HFF-Myc (cell line): ENCODE measurements at regions not wholly inside any gene's neighbourhood (a gene's known extent, or its start where the extent isn't known, plus 50 kb on each side); places are given as distances from the start of the nearest gene placed in this dataset.

Experiments used
- DNase-seq: peaks from one replicate; pipeline ENCODE4 v3.0.0-alpha.2; 2011; ENCODE audit warnings: low read depth; ENCODE audit errors: extremely low read depth
- H3K4me3 ChIP-seq: replicated peaks from 2 replicates; pipeline ENCODE4 v1.5.1; 2011; ENCODE audit warnings: low read depth, mild to moderate bottlenecking, control low read depth, low read length
- TF ChIP-seq, protein P1 (sequence below): IDR thresholded peaks from 2 replicates; pipeline ENCODE4 v1.5.1; 2012; ENCODE audit warnings: mild to moderate bottlenecking, low read depth, low read length, control low read depth; ENCODE audit errors: missing control alignments

DNA sequence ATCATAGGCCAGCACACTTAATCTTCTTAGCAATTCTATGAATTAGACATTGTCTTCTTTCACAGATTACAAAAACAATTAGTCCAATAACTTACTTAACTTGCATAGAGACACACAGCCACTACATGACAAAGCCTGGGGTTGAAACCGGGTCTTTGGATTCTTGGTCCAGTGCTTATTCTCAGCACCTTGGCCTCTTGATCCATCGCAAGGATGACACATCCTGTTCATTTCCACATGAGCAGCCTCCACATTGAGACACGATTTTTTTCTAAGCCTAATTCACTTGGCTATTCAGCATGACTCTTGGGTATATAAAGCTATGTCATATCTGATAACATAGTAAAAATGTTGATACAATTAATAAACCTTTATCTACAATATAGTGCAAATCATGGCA is 221.0 kb upstream of the FOXD3 start:
- DNase-seq = no peak

DNA sequence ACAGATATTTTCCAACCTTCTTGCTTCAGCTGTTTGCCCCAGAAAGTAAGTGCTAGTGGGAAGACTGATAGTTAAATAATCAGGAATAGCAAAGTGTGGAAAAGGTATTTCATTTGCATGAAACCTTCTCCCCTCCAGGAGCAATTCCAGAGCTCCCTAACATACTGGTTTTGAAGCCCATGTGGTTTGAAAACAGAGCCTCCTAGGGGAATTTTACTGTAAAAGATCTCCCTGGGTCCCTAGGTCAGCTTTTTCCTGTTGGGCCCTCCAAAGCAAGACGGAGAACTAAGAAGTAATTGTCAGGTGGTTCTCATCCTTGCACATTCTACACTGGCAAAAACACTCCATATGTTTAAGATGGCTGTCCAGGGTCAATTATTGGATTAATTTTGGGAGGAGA is 218.7 kb upstream of the FOXD3 start:
- H3K4me3 ChIP-seq = no peak overlapping the region
- TF ChIP-seq, protein P1, sequence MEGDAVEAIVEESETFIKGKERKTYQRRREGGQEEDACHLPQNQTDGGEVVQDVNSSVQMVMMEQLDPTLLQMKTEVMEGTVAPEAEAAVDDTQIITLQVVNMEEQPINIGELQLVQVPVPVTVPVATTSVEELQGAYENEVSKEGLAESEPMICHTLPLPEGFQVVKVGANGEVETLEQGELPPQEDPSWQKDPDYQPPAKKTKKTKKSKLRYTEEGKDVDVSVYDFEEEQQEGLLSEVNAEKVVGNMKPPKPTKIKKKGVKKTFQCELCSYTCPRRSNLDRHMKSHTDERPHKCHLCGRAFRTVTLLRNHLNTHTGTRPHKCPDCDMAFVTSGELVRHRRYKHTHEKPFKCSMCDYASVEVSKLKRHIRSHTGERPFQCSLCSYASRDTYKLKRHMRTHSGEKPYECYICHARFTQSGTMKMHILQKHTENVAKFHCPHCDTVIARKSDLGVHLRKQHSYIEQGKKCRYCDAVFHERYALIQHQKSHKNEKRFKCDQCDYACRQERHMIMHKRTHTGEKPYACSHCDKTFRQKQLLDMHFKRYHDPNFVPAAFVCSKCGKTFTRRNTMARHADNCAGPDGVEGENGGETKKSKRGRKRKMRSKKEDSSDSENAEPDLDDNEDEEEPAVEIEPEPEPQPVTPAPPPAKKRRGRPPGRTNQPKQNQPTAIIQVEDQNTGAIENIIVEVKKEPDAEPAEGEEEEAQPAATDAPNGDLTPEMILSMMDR = no peak
- DNase-seq = no peak

More for the DNA sequence above, 221.0 kb upstream of the FOXD3 start:
- TF ChIP-seq, protein P1 = no peak
- no peak overlapping the region for H3K4me3 ChIP-seq

DNA sequence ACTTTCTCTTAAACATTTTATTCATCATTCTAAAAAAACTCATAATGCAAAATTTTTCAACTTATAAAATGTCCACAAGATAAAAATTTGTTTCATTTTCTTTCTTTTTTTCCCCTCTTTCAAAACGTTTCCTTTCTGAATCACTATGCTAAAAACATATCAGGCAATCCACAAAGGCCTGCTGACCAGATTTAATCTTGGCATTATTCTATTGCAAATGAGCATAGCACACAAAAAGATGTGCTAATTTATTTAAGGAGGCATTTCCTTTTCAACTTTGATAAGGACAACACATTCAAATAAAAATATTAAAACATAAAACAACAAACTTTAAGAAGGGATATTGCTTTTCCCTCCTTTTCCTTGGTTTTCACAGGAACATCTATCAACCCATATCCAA is 215.3 kb upstream of the FOXD3 start:
- H3K4me3 ChIP-seq = no peak overlapping the region
- no peak for DNase-seq

DNA sequence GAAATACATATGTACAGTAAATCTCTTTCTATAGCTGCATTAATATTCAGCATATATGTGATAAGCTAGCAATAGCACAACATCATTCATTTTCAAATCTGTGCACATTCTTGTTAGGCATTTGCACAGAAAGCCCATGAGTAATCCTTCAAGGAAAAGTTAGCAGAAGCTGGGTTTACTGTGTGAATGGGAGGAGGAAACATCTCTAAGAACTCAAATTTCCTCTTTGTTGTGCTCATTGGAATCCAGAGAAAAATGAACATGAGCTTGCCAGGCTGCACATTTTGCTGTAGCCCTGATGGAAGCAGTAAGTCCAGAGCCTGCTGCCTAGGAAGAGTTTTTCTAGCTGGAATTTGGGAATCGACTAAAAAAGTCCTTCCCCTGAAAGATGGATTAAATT is 214.2 kb upstream of the FOXD3 start:
- no peak for DNase-seq
- H3K4me3 ChIP-seq = no peak overlapping the region
- TF ChIP-seq, protein P1 = no peak

More for the DNA sequence above, 215.3 kb upstream of the FOXD3 start:
- TF ChIP-seq, protein P1 = no peak

DNA sequence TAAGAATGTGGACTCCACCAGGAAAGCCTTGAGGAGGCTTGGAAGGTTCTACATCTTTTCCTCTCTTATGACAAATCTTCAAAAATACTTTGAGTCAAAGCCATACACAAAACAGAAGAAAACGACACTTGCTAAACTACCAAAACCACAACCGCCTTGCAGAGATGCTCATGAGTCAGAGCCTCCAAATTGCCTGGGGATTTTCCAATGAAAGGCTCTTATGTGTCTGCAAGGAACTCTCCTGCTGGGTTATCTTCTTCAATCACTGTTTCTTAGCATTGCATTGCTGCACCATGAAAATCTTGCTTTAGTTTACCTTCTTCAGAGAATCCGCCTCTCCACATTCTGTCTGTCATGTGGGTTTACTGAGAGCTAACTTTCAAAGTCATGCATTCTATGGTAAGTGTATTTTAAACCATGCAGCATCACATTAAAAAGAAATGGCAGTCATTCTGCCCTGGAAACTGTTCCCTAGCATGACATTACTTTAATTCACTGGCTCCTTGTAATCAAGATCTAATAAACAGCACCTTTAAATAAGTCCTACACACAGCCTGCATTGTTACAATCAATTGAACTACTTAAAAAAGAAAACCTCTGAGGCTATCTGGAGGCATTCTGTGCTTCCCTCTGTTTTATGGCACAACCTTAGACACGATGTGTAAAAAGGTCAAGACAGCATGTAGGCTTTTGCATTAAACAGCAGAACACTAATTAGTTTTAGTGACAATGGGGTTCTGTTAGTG is 210.0 kb upstream of the FOXD3 start:
- TF ChIP-seq, protein P1 = no peak
- no peak overlapping the region for H3K4me3 ChIP-seq
- peak; percentile 19 for DNase-seq

DNA sequence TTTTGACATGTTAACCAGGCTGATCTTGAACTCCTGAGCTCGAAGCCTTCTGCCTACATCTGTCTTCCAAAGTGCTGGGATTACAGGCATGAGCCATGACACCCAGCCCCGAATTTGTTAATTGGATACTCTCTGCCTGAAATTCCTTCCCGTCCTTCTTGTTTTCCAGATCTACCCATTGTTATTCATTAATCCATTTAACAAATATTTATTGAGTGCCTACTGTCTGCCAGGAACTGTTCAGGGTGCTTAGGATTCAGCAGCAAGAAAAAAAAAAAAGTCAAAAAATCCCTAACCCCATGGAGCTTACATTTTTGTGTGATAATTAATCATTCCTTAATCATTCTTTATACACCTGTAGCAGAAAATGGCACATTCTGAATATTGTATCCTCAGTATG is 206.8 kb upstream of the FOXD3 start:
- TF ChIP-seq, protein P1 = no peak
- DNase-seq = no peak
- no peak overlapping the region for H3K4me3 ChIP-seq

DNA sequence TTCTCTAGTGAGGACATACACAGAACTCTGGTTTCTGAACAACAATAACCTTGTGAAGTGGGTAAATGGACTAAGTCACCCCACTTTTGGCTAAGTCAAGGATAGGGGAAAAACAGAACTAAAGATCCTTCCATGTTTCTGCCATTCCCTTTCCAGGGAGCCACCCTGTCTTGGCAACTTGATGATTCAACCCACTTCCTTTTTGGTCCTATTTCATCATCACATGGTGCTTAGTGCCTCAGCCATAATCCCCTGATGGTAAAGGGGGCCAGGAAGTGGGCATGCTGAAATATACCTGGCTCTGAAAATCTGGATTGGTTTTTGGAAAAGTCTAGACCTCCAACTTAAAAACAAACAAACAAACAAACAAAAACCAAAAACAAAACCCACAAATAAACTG is 206.4 kb upstream of the FOXD3 start:
- TF ChIP-seq, protein P1 = no peak
- no peak overlapping the region for H3K4me3 ChIP-seq
- no peak for DNase-seq
